ENCODE measurements at regions not wholly inside any gene's neighbourhood (a gene's known extent, or its start where the extent isn't known, plus 50 kb on each side); places are given as distances from the start of the nearest gene placed in this dataset.

DNA sequence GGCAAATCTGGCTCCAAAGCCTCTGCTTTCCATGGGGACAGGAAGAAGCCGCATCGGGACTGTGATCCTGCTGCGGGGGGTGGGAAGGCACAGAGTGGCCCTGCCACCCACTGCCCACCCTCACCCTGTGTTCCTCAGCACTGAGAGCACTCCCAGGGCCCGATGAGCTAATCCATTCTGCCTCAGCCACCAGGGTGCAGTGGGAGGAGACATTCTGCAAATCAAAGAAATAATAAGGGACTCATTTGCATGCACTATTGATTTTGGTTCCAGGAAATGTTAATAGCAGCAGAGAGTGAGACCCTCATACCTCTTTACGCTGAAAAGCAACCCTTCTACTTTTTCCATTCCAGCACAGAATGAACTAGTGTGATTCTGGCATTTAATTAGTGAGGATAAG, 572.8 kb downstream of the INHBA start:
- DNase-seq (ENCODE audit: low spot score), result no peak
- Histone ChIP-seq H3K4me1 (replicated peaks) (no peaks in the 10 kb centered on the region), H3K27ac (no peak overlapping the region), H3K27me3 (replicated peaks; ENCODE audit: insufficient read depth) (no peaks in the 10 kb centered on the region), H3K4me3 (no peak overlapping the region), H3K9me3 (no peaks in the 10 kb centered on the region), H3K36me3 (no peaks in the 10 kb centered on the region)
- intact Hi-C loops (cut with DNase I), result no loop called here
- 93% methylated on average over 5 of the region's 5 CpGs for WGBS
- TF ChIP-seq POLR2AphosphoS5 (IDR thresholded peaks at IDR 0.05) (no peak), CTCF (IDR thresholded peaks at IDR 0.05) (no peak), POLR2A (IDR thresholded peaks at IDR 0.05) (no peak)

DNA sequence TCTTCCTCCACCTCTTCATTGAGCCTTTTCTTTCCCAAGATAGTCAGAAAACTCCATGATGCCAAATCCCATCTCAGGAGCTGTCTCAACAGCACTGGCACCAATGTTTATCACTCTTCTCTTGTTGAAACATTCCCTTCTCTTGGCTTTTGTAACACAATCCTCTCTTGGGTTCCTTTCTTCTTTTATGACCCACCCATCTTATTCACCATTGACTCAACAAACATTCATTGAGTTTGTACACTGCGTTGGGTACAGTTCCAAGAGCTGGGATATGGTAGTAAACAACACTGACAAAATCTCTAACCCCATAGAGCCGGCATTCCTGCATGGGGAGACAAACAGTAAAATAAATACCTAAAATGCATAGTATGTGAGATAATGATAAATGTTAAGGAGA, 577.5 kb downstream of the INHBA start:
- TF ChIP-seq POLR2AphosphoS5 (IDR thresholded peaks at IDR 0.05) (no peak), CTCF (IDR thresholded peaks at IDR 0.05) (no peak)
- H3K4me1 ChIP-seq (replicated peaks), result no peaks in the 10 kb centered on the region
- H3K27ac ChIP-seq, result no peak overlapping the region
- DNase-seq (ENCODE audit: low spot score), result no peak
- intact Hi-C loops (cut with DNase I), result no loop called here
- H3K36me3 ChIP-seq, result no peaks in the 10 kb centered on the region
- no peak overlapping the region for H3K4me3 ChIP-seq
- no peaks in the 10 kb centered on the region for H3K27me3 ChIP-seq (replicated peaks; ENCODE audit: insufficient read depth)
- H3K9me3 ChIP-seq, result no peaks in the 10 kb centered on the region
- WGBS, result 91% methylated on average over 2 of the region's 2 CpGs

DNA sequence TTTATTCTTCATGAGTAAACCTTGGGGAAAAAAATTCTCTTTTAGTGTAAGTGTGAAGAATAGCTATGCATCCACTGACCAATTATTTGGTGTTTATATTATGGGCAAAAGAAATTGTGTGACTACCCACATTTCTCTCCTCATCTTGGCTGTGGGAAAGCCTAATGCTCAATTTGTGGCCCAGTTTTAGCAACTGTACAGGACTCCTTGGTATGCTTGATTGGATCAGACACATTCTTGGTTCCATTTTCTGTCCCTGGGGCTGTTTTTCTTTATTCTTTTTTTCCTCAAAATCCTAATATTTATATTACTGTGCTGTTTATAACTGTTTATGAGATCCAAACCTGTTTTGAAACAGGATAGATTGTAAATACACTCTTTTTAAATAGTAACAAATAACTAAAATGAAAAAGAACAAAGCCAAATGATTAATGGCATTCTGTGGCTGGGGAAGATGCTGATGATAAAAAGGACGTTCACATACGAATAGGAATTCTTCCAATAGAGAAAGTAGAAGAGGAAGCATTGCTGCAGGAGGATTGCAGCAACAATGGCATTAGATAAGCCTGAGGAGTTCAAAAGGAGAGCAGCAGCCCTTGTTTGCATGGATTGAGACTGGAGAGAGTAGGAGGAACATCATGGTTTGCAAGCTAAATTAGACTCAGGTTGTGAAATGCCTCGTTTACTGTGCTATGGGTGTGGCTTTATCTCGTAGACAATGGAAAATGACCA, 580.5 kb downstream of the INHBA start:
- Histone ChIP-seq H3K27ac (no peak overlapping the region), H3K27me3 (replicated peaks; ENCODE audit: insufficient read depth) (no peaks in the 10 kb centered on the region), H3K4me3 (no peak overlapping the region), H3K36me3 (no peaks in the 10 kb centered on the region), H3K9me3 (no peaks in the 10 kb centered on the region), H3K4me1 (replicated peaks) (no peaks in the 10 kb centered on the region)
- 15% methylated on average over 4 of the region's 4 CpGs for WGBS
- intact Hi-C loops (cut with DNase I), result no loop called here
- no peak for DNase-seq (ENCODE audit: low spot score)
- TF ChIP-seq POLR2A (IDR thresholded peaks at IDR 0.05) (no peak), POLR2AphosphoS5 (IDR thresholded peaks at IDR 0.05) (no peak), CTCF (IDR thresholded peaks at IDR 0.05) (no peak)

DNA sequence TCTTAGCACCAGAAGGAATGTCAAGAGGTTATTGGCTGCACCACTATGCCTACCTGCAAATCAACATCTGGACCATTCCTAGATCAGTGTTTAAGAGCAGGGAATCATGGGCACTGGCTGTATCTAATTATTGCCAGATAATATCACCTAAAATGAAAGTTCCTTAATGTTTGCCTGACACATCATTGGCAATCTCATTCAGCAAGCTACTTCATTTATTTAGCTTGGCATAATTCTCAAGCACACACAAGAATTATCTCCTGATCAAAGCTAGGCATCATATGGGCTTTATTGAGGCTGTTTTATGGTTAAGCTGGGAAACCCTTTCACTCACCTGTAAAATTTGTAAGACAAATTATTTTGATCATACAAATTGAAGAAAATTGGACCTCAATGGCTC, 581.7 kb downstream of the INHBA start:
- no peak overlapping the region for H3K4me3 ChIP-seq
- TF ChIP-seq POLR2AphosphoS5 (IDR thresholded peaks at IDR 0.05), result peak; percentile 54
- TF ChIP-seq POLR2A (IDR thresholded peaks at IDR 0.05), result no peak
- no peaks in the 10 kb centered on the region for H3K27me3 ChIP-seq (replicated peaks; ENCODE audit: insufficient read depth)
- intact Hi-C loops (cut with DNase I), result no loop called here
- no peaks in the 10 kb centered on the region for H3K36me3 ChIP-seq
- H3K27ac ChIP-seq, result no peak overlapping the region
- no peak for DNase-seq (ENCODE audit: low spot score)
- no peaks in the 10 kb centered on the region for H3K4me1 ChIP-seq (replicated peaks)
- no peaks in the 10 kb centered on the region for H3K9me3 ChIP-seq

DNA sequence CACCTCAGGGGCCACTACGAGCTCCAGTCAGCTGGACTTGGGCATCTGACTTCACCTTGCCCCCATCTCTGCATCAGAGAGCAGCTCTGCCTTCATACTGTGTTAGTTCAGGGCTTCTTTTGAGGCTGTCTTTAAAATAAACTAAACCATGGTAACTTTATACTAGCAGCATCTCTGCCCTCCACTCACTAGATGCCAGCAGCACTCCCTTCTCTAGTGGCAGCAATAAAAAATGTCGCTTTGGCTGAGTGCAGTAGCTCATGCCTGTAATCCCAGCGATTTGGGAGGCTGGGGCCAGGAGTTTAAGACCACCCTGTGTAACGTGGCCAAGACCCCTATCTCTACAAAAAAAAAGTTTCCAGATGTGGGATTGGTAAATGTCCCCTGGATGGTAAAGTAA, 584.4 kb downstream of the INHBA start:
- Histone ChIP-seq H3K4me1 (replicated peaks) (peaks cover 3% of the 10 kb centered on the region), H3K36me3 (no peaks in the 10 kb centered on the region), H3K9me3 (no peaks in the 10 kb centered on the region), H3K27ac (no peak overlapping the region), H3K27me3 (replicated peaks; ENCODE audit: insufficient read depth) (no peaks in the 10 kb centered on the region), H3K4me3 (no peak overlapping the region)
- WGBS, result 29% methylated on average over 4 of the region's 4 CpGs
- intact Hi-C loops (cut with DNase I), result no loop called here
- DNase-seq (ENCODE audit: low spot score), result no peak
- TF ChIP-seq CTCF (IDR thresholded peaks at IDR 0.05) (no peak), POLR2A (IDR thresholded peaks at IDR 0.05) (no peak), POLR2AphosphoS5 (IDR thresholded peaks at IDR 0.05) (no peak)
